Stimulated activated CD4-positive, alpha-beta T cell treated with anti-CD3 and anti-CD28 coated beads, Interleukin-4, amount 100 ng/mL, for 1 hour (primary cell): ENCODE measurements at regions not wholly inside any gene's neighbourhood (a gene's known extent, or its start where the extent isn't known, plus 50 kb on each side); places are given as distances from the start of the nearest gene placed in this dataset.

Source experiments
- DNase-seq: peaks from one replicate; pipeline ENCODE4 v3.0.0-alpha.2; 2020

DNA sequence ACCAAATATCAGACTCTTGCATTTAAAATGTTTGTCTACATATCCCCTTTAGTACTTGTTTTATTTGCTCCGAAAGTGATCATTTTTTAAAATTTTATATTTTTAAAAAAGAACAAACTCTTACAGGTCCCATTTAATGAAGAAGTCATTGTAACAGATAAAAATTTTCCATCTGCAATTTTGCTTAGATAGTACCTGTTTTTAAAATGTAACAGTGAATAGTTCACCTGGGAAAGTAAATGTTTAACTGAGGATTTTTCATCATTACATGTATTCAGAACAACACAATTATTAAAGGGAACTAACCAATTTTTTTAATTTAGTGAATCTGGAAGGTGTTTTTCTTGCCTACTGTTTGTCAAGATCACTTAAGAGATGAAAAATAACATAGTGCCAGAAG, 1099.5 kb upstream of the PHF14 start:
- no peak for DNase-seq

DNA sequence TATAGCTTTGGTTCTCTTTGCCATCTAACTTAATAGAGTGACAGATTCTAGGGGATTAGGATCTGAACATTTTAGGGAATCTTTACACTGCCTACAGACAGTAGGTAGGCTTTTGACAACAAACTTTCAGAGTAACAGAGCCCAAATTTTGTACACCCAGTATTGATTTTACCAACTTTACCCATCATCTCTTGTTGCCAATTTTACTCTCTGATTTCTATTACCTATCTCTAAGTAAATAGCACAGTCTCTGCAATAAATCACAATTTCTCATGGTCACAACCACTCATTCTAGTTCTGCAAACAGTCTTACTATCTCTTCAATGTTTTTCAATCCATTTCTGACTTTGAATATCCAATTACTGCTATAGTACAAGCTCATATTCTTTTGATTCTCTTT, 1097.6 kb upstream of the PHF14 start:
- DNase-seq: no peak

DNA sequence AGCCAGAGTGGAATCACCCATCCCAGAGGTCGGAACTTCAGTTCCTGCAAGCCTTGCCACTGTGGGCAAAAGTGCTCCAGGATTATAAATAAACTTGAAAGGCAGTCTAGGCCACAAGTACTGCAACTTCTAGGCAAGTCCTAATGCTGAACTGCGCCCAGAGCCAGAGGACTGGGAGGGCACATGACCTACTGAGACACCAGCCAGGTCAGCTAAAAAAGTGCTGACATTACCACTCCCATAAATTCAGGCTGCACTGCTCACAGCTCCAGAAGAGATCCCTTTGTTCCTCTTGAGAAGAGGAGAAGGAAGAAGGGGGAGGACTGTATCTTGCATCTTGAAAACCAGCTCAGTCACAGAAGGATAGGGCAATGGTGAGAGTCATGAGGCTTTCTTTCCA, 1084.1 kb upstream of the PHF14 start:
- no peak for DNase-seq

DNA sequence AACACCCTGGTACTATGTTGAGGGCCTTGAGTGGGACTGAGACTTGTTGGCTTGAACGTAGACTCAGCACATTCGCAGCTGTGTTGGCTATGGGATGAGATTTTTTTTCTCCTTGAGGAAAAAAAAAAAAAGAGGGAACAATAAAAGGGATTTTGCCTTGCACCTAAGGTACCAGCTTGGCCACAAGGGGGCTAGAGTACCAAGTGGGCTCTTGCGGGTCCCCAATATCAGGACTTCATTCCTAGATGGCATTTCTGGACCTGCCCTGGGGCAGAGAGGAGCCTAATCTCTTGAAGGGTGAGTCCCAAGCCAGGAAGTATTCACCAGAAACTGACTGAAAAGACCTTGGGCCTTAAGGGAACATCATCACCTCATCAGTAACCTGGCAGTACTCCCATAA, 1083.6 kb upstream of the PHF14 start:
- DNase-seq: no peak

DNA sequence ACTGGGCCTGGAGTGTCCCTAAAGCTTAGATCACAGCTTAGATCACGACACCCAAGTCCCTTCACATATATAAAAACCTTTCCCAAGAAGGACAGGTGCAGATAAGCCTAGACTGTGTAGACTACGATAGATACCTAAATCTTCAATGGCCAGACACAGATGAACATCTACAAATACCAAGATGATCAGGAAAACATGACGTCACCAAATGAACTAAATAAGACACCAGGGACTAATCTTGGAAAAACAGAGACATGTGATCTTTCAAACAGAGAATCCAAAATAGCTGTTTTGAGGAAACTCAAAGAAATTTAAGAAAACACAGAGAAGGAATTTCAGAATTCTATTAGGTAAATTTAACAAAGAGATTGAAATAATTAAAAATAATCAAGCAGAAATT, 1082.6 kb upstream of the PHF14 start:
- DNase-seq: no peak

DNA sequence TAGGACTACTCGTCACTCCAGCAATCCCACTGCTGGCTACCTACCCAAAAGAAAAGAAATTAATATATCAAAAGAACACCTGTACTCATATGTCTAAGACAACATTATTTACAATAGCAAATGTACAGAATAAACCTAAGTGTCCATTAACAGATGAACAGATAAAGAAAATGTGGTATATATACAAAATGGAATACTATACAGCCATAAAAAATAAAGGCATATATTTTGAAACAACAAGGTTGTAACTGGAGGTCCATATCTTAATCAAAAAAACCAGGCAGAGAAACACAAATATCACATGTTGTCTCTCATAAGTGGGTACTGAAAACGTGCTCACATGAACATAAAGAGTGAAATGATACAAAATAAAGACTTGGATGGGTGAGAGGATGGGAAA, 1073.3 kb upstream of the PHF14 start:
- no peak for DNase-seq

DNA sequence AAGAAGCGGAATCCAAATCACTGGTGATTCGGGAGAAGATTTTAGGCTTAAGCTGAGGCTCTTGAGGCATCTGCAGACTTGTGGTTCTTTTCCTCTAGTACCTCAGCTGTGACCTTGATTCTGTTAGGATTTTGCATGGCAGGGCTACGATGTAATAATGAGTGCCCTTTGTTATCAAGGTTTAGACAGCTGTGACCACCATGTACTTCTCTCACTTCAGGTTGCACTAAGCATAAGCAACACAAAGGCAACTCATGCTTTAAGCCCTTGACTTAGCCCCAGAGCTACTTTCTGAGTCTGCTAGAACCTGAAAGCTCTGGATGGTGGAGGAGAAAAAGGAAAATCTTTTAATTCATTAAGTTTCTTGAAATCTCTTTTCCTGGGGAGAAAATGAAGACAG, 1052.3 kb upstream of the PHF14 start:
- DNase-seq: no peak

DNA sequence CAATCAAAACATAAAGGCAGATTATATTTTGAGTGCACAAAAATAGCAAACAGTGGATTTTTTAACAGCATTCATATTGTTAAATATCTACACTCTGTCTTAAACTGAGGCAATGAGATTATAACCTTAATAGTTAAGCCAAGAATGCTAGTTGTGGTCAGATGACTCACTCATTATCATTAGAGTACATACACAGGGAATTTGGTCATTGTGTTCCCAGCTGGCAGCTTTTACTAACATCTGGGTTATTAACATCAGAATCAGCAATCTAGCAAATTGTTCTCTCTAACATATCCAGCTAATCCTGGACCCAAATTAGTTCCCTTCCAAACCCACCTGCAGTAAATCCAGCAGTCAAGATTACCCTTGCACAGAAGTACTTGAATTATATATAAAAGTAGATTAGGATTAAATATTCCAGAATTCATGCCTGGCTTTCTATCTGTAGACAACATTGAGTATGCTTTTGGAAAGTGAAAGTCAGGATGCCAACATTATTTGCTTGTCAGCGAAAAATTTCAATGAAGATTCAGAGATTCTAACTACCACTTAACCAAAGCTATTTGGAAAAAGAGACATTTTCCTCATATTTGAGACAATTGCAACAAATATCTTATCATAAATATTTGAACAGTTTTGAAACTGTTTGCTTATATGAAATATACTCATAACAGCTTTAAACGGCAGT, 1035.6 kb upstream of the PHF14 start:
- no peak for DNase-seq

DNA sequence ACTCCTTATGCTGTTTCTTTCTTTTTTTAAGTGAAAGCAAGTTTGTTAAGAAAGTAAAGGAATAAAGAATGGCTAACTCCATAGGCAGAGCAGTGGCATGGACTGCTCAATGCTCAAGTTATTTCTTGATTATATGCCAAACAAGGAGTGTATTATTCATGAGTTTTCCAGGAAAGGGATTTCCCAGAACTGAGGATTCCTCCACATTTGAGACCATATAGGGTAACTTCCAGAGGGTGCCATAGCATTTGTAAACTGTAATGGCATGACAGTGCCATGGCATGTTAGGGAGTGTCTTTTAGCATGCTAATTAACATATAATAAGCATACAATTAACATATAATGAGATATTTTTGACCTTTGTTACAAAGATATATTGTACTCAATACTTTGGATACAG, 1034.5 kb upstream of the PHF14 start:
- no peak for DNase-seq

DNA sequence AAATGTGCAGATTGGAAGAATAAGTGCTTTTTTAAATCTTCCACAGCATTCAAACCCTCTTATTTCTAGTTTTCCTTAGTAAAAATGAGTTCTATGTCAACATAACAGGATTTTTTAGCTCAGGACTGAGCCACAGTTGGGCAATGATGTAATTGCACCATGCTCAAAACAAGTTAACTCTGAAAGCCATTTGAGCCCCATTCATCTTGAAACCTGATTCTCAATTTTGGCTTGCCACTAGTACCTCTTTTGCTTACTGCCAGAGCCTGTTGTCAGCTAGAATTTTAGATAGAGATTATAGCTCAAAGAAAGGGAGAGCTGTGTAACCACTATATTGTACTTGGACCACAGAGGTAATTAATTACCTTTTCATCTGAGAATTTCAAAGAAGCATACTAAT, 1028.5 kb upstream of the PHF14 start:
- no peak for DNase-seq

DNA sequence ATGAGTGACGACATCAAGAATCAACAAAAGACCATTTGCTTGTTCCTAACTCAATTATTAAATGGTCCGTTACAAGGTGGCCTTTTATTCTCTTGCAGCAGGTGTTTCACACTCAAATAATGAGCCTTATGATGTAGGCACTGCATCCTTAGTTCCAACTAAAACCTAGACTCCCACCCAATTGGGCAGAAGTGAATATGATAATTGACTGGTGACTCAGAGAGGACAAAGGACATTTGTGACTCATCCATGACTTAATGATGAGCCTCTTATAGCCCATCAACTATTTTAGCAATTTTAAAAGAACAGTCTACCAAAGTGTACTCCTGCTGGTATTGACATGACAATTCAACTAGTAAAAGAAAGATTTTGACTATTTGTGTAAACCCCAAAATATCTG, 1027.8 kb upstream of the PHF14 start:
- DNase-seq: no peak

DNA sequence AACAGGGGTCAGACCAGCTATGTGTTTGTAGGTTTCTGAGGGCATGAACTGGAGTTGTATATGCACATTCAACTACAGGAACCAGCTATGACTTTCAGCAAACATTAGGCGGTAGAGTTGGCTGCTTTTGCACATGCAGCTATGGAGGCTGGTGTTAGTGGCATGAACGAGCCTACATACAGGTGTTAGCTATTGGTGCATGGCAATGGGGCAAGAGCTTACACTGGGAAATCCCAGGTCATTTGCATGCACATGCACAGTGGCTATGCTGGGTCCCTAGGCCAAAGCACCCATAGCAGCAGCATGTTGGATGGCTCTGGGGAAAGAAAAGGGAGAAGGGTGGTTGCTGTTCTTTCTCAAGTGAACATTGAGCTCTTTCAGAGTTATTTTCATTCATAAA, 1018.5 kb upstream of the PHF14 start:
- no peak for DNase-seq

DNA sequence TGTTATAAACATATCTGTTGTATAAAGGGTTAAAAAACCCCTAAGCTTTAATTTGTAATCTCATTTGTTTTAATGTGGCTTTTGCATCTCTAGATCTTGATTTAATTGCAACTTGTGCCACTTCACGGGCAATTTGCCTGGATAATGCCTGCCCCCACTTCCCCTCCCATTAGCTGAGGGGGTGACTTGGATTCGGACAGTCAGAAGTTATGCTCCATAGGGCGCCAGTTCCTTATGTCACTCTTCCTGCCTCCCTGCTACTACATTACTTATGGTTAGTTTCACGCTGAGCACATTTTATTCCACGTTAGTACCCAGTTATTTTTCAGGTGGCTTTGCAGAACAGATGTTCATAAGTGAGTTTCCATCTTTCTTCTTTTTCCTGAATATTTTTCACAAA, 1015.2 kb upstream of the PHF14 start:
- DNase-seq: no peak

DNA sequence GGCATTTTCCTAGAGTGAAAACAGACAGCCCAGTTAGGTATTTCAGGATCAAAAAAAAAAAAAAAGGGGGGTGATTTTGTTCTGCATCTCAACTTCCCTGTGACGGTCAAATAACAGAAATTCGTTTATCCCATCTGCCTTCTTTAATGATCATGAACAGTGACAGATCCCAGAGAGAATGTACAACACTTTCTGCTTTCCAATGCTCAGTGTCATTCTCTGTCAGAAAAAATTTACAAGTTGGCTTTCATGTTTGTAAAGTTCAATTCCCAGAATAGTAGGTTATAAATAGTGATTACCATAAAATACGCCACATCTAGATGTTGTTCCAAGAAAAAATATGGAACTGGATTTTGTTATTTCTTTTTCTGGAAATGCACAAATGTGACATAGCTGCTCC, 1013.2 kb upstream of the PHF14 start:
- no peak for DNase-seq

DNA sequence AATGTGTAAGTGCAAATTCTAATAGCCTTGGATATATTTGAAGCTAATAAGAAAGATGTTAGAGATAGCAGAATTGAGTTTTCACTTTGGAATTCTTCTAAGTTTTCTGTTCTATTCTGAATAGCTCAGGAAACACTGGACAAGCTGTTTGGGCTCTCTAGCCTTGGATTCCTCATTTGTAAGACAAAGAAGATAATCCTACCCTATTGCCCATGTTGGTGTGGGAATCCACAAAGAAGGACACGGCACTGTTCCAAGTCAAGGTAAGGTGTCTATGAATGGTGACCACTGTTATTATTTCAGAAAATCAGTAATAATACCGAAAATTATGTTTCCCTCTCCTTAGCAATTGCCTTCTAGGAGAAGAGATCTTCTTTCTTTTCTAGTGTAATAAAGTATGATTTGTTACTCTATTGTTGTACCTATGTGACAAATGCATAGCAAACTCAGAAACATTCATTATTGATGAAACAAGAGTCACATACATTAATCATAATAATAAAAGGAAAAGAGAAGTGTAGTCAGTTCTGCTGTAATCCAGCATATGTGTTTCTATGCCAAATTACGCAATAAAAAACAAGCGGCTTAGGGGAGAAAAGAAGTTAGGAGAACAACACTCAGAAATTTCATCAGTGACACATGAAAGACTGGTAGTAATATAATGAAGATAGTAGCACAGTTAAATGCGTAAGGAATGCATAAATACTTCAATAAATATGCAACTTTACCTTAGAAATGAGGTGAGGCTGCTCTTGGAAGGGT, 1012.3 kb upstream of the PHF14 start:
- no peak for DNase-seq

DNA sequence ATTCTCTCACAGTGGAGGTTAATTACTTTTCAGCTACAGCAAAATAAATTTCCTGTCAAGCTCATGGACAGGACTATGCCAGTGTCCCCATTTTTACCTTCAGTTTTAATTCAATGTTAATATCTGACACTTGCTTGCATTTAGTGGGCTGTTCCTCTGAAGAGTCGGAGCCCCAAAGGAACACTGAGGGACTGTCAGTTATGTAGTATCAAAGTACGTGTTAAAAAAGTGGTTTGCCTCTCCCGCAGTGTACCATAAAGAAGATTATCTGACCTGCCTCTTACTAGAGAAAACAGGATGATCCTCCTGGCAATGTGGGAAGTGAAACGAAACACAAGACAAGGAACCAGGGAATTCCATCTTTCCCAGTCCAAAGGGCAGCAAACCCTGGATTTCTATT, 1010.9 kb upstream of the PHF14 start:
- DNase-seq: no peak

DNA sequence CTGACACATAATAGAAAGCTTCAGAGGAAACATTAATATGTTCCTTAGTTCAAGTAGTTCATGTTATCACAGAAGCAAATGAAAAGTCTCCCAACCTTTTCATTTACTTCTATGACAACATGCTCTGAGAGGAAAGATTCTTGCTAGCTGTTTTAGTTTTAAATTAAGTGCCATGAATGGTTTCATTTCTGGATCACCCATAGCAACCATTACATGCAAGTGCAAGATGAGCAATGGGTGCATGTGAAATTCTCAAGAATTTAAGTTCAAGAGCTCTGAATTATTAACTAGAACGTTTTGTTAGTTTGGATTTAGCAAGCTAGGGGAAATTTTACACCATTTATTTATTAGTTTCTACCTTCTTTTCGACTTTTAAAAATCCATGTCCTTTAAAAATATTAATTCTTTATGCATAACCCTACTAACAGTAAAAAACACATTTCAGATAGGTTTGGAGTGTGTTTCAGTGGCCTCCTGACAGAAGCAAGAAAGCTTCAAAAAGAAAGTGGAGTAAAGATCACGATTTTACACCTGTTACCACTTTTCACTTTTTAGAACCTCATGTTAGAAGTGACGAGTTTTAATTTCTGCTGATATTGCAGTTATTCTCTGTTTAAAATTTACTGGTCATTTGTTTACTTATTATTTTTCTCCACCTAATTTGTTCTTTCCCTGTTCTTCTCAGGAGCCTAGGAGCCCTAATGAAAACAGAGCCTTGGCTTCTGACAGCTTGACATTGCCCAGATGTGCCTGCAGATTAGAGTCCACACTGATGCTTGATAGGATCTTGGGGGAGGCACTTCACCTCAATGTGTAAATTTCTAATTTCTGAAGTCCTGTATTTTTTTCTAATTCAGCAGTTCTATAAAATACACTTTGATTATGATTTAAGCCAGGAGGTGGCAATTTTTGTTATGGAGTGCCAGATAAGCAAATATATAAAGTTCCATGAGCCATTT, 995.3 kb upstream of the PHF14 start:
- no peak for DNase-seq

DNA sequence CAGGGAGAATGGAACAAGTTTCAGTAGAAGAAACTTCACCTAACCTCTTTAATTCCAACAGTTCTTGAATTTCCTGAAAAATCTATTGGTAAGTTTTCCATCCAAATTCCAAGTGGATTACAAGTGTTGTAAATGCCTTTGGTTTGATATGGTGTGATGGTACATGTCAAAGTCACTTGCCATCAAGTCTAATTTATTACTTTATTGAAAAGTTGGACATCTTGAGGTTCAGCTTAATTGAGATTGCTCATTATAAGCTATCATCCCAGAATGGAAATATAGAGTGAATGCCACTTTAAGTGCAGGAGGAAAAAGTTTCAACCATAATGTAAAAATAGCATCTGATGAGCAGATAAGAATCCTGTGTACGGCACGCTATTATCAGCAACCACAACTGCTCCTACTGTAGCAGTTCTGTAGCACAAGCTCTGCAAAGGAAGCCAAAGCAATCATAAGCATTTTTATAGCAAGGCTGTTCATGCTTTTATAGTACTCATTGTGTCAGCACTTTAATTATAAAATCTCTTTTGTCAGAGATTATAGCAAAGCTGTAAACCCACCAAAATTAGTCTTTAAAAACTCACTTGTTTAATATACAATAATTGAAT, 991.8 kb upstream of the PHF14 start:
- no peak for DNase-seq

DNA sequence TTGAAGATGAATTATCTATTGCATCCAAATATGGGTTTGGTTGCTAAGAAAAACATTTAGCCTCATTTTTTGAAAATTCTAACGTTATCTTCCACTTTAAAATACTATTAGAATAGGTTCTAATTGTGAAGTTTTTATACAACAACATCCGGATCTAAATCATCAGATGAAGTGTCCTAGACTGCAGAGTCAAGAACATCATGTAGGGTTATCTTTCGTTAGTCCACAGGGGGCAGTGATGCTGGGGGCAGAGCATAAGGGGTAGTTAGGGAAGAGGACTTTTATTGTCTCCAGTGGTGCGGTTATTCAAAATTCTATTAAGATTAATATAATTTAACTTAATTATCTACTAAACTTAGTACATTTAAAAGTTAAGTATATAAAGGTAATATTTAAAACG, 990.6 kb upstream of the PHF14 start:
- no peak for DNase-seq

DNA sequence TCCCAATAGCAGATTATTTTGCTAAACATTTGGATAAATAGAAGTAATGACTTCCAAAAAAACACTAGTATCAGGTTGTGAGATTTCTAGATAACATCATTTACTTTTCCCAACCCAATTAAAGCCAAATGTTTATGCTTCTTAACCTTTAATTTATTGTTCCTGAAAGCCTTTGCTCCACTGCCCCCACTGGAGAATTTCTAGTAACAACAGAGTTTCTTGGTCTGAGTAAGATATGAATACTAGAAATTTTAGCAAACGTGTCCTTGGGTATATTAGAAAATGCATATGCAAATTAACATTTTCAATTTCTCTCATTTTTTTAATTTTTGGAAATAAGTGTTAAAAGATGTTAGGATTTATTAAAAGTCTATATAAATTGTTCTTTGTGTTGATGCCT, 958.0 kb upstream of the PHF14 start:
- DNase-seq: no peak

DNA sequence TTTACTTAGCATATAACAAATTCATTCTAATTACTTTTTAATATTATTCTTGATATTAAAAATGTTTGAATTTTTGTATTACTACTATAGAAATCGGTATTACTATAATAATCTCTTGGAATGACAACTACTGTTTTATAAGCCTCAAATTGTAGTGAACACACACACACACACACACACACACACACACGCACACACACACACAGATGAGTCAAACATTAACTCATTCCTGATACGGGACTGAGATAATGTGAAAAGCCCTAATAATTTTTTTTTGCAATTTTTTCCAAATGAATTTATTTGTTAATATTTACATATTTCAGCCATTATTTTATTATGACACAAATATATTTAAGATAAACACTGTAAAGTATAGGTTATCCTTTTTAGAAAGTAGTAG, 951.2 kb upstream of the PHF14 start:
- no peak for DNase-seq

DNA sequence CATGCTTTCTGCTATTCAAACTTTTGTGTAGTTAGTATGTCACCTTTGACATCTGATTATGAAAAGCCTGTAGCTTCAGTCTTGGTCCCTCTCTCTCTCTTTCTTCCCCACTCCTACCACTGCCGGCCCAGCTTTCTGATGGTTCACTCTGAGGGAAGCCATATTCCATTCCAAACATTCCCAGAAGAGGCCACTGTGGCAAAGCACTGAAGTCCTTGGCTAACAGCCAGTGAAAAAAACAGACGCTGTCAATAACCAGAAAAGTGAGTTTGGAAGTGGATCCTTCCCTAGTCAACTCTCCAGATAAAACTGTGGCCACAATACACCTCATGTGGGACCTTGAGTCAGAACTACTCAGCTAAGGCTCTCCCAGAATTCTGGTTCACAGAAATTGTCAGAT, 950.7 kb upstream of the PHF14 start:
- no peak for DNase-seq

DNA sequence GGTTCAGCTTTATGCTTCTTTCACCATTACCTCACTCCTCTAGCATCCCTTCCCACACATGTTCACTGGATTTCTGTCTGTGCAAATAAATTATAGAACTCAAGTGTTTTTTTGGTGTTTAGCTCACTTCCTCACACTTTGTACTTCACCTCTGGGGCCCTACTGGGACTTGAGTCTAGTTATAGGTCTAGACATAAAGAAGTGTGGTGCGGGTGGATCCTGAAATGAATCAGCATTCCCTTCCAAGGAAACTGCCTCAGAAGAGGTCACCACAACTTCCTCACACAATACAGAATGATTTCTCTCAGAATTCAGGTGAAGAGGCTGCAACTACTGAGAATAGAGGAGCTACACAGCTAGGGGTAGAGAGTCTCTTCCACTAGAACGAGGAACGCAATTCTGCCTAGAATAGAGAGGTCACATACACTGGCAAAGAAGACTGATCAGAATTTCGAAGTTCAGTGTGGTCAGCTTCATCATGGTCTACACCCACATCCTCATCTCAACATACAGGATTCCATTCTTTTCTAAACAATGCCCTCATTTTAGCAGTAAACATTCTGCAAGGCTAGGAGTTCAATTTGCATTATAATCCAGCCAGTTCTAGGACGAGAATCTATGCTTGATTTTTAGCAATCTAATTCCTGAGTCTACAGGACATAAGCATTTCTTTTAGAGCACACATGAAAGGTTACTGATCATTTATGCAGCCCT, 938.7 kb upstream of the PHF14 start:
- DNase-seq: no peak
